ENCODE measurements at regions not wholly inside any gene's neighbourhood (a gene's known extent, or its start where the extent isn't known, plus 50 kb on each side); places are given as distances from the start of the nearest gene placed in this dataset.

- H3K9ac ChIP-seq (ENCODE audit: insufficient read depth, low read depth, low read length): no peak overlapping the region
- peaks cover 0 to 6% of the 10 kb centered on the region in 2 experiments; a peak in 2 of 5 replicates for H3K27me3 ChIP-seq (ENCODE audit: control insufficient read depth in 1 of 2, insufficient read depth in 2 of 2, low read length in 2 of 2)
- no peaks in the 10 kb centered on the region for H4K20me1 ChIP-seq (ENCODE audit: insufficient read depth, low read length)
- ATAC-seq (no peak), DNase-seq (ENCODE audit: low spot score) (no peak), FAIRE-seq (no peak)
- no peak overlapping the region for H2AFZ ChIP-seq (ENCODE audit: low read length)
- POLR2A ChIA-PET: no interaction called here
- CTCF ChIA-PET (ENCODE audit: low intra/inter-chr PET ratio, low total read pairs): no interaction called here
- no peaks in the 10 kb centered on the region for H3K9me3 ChIP-seq (ENCODE audit: low read length)
- no peaks in the 10 kb centered on the region for H3K79me2 ChIP-seq (ENCODE audit: insufficient read depth, low read length)
- no peak overlapping the region for H3K4me3 ChIP-seq (replicated peaks in 1 of 3; ENCODE audit: insufficient read depth in 1 of 3, low read depth in 2 of 3, low read length in 3 of 3)
- WGBS (ENCODE audit: low lambda C conversion rate): 13% methylated on average over 12 of the region's 12 CpGs
- no peak overlapping the region for H3K4me2 ChIP-seq (ENCODE audit: low read depth, low read length)
- intact Hi-C loops (cut with micrococcal nuclease; ENCODE audit: unreplicated experiment): no loop called here
- no peaks in the 10 kb centered on the region for H3K36me3 ChIP-seq (replicated peaks in 1 of 2; ENCODE audit: control insufficient read depth in 1 of 2, insufficient read depth in 2 of 2, low read length in 2 of 2)
- no TSS peak for BruUV-seq (replicated peaks)
- in situ Hi-C loops (cut with HindIII; ENCODE audit: extremely low pct_ligation_motif_present, low pct_unique_long_range_greater_than_20kb): no loop called here
- no peaks in the 10 kb centered on the region for H3K4me1 ChIP-seq (ENCODE audit: insufficient read depth, low read length)
- no peak overlapping the region for H3K27ac ChIP-seq (ENCODE audit: extremely low read length, insufficient read depth, low read length)
- no peak for TF ChIP-seq ZNF782 (CRISPR knock-in tag; IDR thresholded peaks at IDR 0.05; ENCODE audit: borderline replicate concordance)
- no peak for TF ChIP-seq ATF7-NPFF (CRISPR knock-in tag; IDR thresholded peaks at IDR 0.05; ENCODE audit: low read depth)
- TF ChIP-seq UBTF (CRISPR knock-in tag; IDR thresholded peaks at IDR 0.05): no peak
- TF ChIP-seq SNAPC2 (CRISPR knock-in tag; IDR thresholded peaks at IDR 0.05): no peak
- no peak for TF ChIP-seq ZMAT5 (CRISPR knock-in tag; IDR thresholded peaks at IDR 0.05; ENCODE audit: borderline replicate concordance, low read depth)
- no peak for TF ChIP-seq POLR2G (IDR thresholded peaks at IDR 0.05; ENCODE audit: low read depth, low read length)
- TF ChIP-seq PRDM4 (CRISPR knock-in tag; IDR thresholded peaks at IDR 0.05; ENCODE audit: borderline replicate concordance): no peak
- TF ChIP-seq ARNT2 (CRISPR knock-in tag; IDR thresholded peaks at IDR 0.05; ENCODE audit: low read depth): no peak
- no peak for TF ChIP-seq ZMYM3 (CRISPR knock-in tag; IDR thresholded peaks at IDR 0.05)
- TF ChIP-seq ZMYM4 (CRISPR knock-in tag; IDR thresholded peaks at IDR 0.05): no peak
- TF ChIP-seq NR1H2 (CRISPR knock-in tag; IDR thresholded peaks at IDR 0.05; ENCODE audit: borderline replicate concordance, low read depth): no peak
Observed at GRCh38 chr2:129606496-129607270, 372.8 kb upstream of the RAB6C start.
